ENCODE measurements at regions not wholly inside any gene's neighbourhood (a gene's known extent, or its start where the extent isn't known, plus 50 kb on each side); places are given as distances from the start of the nearest gene placed in this dataset.

GRCh38 chr11:106271086-106271485 lies 193.6 kb downstream of the AASDHPPT start:
- Mint-ChIP-seq H3K4me3 (no peak overlapping the region), H3K27ac (no peak overlapping the region), H3K27me3 (ENCODE audit: low read depth in 3 of 3) (no peaks in the 10 kb centered on the region), H3K4me1 (no peaks in the 10 kb centered on the region), H3K9me3 (peaks cover 2 to 18% (median 9%) of the 10 kb centered on the region in 7 donors), H3K36me3 (no peaks in the 10 kb centered on the region)
- intact Hi-C loops (cut with micrococcal nuclease), result no loop called here
- DNase-seq, result no peak
- no peaks in the 10 kb centered on the region for H3K27me3 ChIP-seq (ENCODE audit: control insufficient read depth in 2 of 2, insufficient read depth in 2 of 2, low read length in 2 of 2)
- H3K9me3 ChIP-seq (replicated peaks in 1 of 2; ENCODE audit: control insufficient read depth in 1 of 2, insufficient read depth in 1 of 2, low read length in 2 of 2), result peaks cover 7 to 8% of the 10 kb centered on the region in 2 donors
- H3K79me2 ChIP-seq (ENCODE audit: insufficient read depth, low read length), result no peaks in the 10 kb centered on the region
- no peak overlapping the region for H3K9ac ChIP-seq (ENCODE audit: insufficient read depth, low read length, poor library complexity, severe bottlenecking)
- no peak overlapping the region for H2AFZ ChIP-seq (ENCODE audit: insufficient read depth, low read depth, low read length, poor library complexity, severe bottlenecking)
- TF ChIP-seq, protein P1, sequence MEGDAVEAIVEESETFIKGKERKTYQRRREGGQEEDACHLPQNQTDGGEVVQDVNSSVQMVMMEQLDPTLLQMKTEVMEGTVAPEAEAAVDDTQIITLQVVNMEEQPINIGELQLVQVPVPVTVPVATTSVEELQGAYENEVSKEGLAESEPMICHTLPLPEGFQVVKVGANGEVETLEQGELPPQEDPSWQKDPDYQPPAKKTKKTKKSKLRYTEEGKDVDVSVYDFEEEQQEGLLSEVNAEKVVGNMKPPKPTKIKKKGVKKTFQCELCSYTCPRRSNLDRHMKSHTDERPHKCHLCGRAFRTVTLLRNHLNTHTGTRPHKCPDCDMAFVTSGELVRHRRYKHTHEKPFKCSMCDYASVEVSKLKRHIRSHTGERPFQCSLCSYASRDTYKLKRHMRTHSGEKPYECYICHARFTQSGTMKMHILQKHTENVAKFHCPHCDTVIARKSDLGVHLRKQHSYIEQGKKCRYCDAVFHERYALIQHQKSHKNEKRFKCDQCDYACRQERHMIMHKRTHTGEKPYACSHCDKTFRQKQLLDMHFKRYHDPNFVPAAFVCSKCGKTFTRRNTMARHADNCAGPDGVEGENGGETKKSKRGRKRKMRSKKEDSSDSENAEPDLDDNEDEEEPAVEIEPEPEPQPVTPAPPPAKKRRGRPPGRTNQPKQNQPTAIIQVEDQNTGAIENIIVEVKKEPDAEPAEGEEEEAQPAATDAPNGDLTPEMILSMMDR (IDR thresholded peaks at IDR 0.05), result no peak
- no peaks in the 10 kb centered on the region for H3K4me1 ChIP-seq (ENCODE audit: control insufficient read depth in 1 of 2, insufficient read depth in 2 of 2, low read length in 2 of 2)
- no peak overlapping the region for H3K27ac ChIP-seq (ENCODE audit: low read depth in 1 of 2, low read length in 2 of 2)
- no peaks in the 10 kb centered on the region for H4K20me1 ChIP-seq (ENCODE audit: insufficient read depth, low read length)
- no peak overlapping the region for H3K4me2 ChIP-seq (replicated peaks; ENCODE audit: extremely low read depth, low read length, poor library complexity, severe bottlenecking)
- H3K4me3 ChIP-seq (replicated peaks in 1 of 3; ENCODE audit: low read depth in 2 of 3, low read length in 3 of 3), result no peak overlapping the region
- no peaks in the 10 kb centered on the region for H3K36me3 ChIP-seq (replicated peaks in 1 of 2; ENCODE audit: control insufficient read depth in 1 of 2, insufficient read depth in 2 of 2, low read length in 2 of 2)

DNA sequence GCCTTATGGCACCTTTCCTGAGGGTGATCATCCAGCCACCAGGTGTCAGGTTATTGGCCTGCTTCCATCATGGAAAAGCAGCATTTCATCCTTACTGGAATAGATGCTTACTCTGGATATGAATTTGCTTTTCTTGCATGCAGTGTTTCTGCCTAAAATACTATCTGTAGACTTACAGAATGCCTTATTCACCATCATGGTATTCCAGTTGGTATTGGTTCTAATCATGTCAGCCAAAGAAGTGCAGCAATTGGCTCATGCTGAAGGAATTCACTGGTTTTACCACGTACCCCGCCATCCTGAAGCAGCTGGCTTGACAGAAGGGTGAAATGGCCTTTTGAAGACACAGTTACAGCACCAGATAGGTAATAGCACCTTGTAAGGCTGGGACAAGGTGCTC lies 194.2 kb downstream of the AASDHPPT start:
- WGBS (ENCODE audit: insufficient coverage), result 92% methylated on average over 2 of the region's 2 CpGs
- TF ChIP-seq, protein P1 (IDR thresholded peaks at IDR 0.05), result no peak
- DNase-seq, result no peak
- Histone ChIP-seq H3K9me3 (replicated peaks in 1 of 2; ENCODE audit: control insufficient read depth in 1 of 2, insufficient read depth in 1 of 2, low read length in 2 of 2) (peaks cover 6% of the 10 kb centered on the region in 2 donors), H3K4me2 (replicated peaks; ENCODE audit: extremely low read depth, low read length, poor library complexity, severe bottlenecking) (no peak overlapping the region), H3K79me2 (ENCODE audit: insufficient read depth, low read length) (no peaks in the 10 kb centered on the region), H2AFZ (ENCODE audit: insufficient read depth, low read depth, low read length, poor library complexity, severe bottlenecking) (no peak overlapping the region), H3K4me3 (replicated peaks in 1 of 3; ENCODE audit: low read depth in 2 of 3, low read length in 3 of 3) (no peak overlapping the region), H3K36me3 (replicated peaks in 1 of 2; ENCODE audit: control insufficient read depth in 1 of 2, insufficient read depth in 2 of 2, low read length in 2 of 2) (no peaks in the 10 kb centered on the region), H4K20me1 (ENCODE audit: insufficient read depth, low read length) (no peaks in the 10 kb centered on the region), H3K9ac (ENCODE audit: insufficient read depth, low read length, poor library complexity, severe bottlenecking) (no peak overlapping the region), H3K27ac (ENCODE audit: low read depth in 1 of 2, low read length in 2 of 2) (no peak overlapping the region), H3K4me1 (ENCODE audit: control insufficient read depth in 1 of 2, insufficient read depth in 2 of 2, low read length in 2 of 2) (no peaks in the 10 kb centered on the region), H3K27me3 (ENCODE audit: control insufficient read depth in 2 of 2, insufficient read depth in 2 of 2, low read length in 2 of 2) (no peaks in the 10 kb centered on the region)
- intact Hi-C loops (cut with micrococcal nuclease), result no loop called here
- Mint-ChIP-seq H3K9me3 (peaks cover 2 to 18% (median 9%) of the 10 kb centered on the region in 7 donors), H3K4me3 (no peak overlapping the region), H3K4me1 (no peaks in the 10 kb centered on the region), H3K36me3 (no peaks in the 10 kb centered on the region), H3K27me3 (ENCODE audit: low read depth in 3 of 3) (no peaks in the 10 kb centered on the region), H3K27ac (no peak overlapping the region)
